EH (cell line): ENCODE measurements at regions not wholly inside any gene's neighbourhood (a gene's known extent, or its start where the extent isn't known, plus 50 kb on each side); places are given as distances from the start of the nearest gene placed in this dataset.

Experiments
- DNase-seq: peaks from one replicate; pipeline ENCODE4 v3.0.0-alpha.2; 2015; ENCODE audit warnings: low read depth

DNA sequence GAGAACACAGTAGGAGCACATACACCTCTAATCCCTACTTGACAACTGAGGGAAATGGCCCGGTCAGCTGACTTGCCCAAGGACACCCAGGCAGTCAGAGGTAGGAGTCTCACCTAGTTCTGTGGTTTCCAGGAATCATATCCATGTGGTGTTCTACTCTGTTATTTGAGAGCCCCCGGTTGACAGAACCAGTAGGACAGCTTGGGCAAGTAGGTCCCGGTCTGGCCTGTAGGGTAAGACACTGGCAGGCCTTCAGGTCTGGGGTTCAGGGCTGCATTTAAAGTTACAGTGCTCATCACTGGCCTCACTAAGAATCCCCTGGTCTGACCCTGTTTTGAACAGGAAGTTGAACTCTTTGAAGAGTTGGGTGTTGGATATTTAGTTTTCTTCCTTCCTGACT is 476.1 kb downstream of the SHQ1 start:
- no peak for DNase-seq

DNA sequence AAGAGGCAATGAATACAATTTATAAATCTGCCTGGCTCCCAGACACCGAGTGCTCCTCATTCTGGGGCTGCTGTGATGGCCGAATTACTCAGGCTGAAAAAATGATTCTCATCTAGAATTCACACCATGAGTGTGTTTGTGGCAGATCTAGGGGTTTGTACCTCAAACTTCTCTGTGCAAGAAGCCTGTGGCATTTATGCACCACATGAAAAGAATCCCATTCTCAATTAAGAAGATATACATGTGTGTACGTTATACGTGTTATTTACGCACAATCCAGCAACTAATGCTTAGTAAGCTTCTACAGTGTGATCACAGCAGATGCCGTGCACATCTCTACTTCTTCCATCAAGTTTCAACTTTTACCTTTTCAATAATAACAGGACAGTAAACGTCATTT is 476.8 kb downstream of the SHQ1 start:
- DNase-seq: no peak

DNA sequence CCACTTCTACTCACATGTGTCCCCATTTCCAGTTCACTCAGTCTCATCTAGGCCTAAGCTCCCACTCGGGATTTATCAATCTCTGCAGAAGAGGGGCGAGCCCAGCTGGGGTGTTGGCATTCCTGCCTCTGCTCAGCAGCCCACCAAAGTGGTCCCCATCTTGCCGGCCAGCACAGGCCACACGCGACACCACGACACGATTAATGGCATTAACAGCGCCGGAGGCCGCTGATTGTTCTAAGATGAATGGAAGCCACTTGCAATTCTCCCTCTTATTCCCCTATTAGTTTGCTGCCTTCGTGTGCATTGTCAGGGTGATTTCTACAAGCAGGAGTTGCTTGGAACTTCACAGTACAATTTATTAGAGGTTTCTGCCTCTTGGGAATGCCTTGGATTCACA is 477.3 kb downstream of the SHQ1 start:
- no peak for DNase-seq

DNA sequence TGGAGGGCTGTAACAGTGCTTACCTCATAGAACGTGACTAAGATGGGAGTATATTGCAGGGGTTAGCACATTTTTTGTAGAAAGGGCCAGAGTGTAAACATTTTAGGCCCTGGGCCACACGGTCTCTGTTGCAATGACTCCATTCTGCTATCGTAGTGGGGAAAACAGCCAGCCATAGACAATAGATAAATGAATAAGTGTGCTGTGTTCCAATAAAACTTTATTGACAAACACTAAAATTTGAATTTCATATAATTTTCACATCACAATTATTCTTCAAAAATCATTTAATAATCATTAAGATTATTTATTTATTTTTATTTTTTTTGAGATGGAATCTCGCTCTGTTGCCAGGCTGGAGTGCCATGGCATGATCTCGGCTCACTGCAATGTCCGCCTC is 478.6 kb downstream of the SHQ1 start:
- no peak for DNase-seq

GRCh38 chr3:72368331-72368975 is 479.8 kb downstream of the SHQ1 start:
- no peak for DNase-seq

DNA sequence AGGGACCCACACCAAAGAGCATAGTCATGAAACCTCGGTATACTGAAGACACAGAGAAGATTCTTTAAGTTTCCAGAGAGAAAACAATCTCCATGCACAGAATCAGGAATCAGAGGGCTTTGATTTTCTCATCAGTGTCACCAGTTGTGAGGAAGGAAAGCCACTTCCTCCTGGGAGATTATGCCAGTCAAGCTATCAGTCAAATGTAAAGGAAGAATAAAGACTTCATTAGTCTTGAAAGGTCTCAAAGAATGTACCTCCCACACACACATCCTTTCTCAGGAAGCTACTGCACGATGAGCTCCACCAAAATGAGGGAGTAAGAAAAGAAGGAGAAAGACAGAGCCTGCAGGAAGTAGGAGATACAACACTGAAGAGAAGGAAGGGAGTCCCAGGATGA is 486.3 kb downstream of the SHQ1 start:
- no peak for DNase-seq

DNA sequence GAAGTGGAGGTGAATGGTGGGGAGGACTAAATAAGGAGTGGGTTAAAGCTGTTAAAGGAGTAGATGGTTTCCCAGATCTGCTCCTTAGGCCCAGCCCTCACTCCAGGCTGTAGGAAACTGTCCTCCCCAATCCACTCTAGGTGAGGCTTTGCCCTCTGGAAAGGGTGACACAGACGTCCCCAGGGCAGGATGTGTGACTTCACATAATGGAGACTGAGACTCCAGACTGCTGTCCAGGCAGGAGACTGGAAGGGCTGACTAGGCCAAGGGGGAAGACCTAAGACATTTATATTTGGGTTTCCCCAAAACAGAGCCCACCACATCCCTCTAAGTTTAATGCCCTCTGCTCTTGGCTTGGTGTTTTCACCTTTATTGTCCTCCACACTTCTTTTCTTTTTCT is 488.5 kb downstream of the SHQ1 start:
- DNase-seq: no peak

DNA sequence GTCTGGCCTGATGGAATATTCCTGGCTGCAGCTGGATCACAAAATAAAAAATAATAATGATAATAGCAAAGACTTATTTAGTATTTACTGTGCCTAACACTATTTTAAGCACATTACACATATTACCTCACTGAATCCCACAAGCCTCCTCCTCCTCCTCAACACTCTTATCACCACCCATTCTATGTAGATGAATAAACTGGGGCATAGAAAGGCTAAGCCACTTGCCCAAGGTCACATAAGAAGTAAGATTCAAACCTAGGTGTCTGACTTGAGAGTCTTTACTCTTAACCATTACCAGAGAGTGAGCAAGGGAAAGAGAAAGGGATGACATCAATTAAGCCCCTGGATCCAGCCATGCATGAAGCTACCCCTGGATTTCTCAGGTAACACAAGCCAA is 493.1 kb downstream of the SHQ1 start:
- no peak for DNase-seq

DNA sequence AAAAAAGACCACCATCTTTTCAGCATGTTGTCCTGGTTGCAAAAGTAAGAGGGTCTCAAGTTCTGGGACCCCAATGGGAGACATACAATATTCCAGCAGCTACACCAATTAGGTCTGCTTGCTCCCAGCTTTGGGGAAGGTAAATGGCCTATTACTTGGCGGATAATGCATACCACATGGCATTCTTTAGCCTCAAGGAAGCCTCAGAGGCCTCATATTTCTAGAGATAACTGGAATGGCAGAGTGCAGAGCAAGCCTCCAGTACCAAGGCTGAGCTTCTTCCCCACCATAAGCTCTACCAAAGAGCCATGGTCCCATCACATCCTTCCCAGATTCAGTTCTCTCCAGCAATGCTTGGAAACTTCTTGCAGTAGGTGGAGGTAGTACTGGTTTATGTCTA is 493.8 kb downstream of the SHQ1 start:
- DNase-seq: no peak

- DNase-seq: peak; percentile 41
These were observed 494.8 kb downstream of the SHQ1 start for GRCh38 chr3:72353236-72354128.

DNA sequence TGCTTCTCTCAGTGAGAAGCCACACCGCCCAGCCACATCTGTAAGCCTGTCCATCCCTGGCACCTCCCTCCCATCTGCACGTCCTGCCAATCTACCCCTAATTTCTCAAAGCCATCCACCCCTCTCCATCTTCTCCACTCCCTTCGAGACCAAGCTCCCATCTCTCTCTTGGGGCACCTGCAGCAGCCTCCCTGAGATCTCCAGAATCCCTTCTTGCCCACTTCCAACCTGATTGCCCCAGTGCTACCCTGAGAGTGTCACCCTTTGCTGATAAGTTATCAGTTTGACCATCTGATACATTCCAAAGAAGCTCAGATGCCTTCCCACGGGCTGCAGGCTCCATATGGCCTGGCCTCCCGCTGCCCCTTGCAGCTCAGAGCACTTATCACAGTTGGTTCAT is 496.1 kb downstream of the SHQ1 start:
- no peak for DNase-seq

- no peak for DNase-seq
These were observed 496.7 kb downstream of the SHQ1 start for GRCh38 chr3:72351536-72351935.

DNA sequence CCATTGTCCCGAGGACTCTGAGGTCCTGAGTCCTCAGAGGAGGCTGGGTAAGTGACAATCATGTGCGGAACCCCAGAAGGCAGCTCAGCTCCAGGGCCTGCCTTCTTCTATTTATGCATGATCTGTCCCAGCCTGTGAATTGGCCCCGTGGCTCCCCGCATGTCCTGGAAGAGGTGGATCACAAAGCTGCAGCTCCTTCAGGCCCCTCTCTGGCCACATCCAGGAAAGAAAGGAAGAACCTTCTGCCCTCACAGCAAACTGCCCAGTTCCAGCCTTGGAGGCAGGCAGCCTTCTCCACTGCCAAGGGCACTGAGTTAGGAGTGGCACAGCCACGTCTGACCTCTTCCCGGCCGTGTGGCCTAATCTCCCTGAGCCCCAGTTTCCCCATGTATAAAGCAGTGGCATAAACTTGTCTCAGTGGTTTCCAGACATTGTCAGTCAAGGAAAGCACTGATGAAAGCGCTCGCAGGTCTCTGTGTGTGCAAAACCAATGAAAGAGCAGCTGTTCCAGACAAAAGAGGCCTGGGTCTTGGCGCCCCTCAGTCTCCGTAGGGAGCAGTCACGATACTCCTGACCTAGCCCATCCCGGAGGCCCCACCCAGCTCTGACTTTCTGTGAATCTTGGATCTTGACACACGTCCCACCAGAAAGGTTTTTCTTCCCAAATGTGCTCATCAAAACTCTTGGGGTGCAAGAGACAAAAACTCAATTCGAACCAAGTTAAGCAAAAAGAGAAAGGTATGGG is 497.3 kb downstream of the SHQ1 start:
- DNase-seq: no peak

GRCh38 chr3:72348357-72348756 is 499.9 kb downstream of the SHQ1 start:
- no peak for DNase-seq

DNA sequence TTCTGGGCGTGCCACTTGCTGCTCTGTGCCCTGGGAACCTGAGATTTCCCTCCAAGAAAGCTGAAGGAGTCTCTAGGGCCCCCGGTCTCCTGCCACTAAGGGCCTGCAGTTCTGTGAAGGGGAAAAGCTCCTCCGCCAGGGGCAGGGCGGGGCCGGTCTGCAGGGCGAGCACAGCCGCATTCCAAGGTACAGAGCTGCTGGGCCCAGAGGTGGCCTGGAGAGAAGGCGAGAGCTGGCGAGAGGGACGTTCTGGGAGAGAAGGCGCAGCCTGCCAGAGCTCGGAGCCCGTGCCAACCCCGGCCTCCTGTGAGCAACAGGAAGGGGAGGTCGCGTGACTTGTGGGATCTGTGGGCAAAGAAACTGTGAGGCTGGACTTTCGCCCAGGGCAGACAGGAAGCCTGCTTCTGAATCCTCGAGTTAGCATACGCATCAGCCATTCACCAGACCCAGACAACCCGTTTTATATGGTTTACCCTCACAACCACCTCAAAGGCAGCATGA is 500.4 kb downstream of the SHQ1 start:
- DNase-seq: peak; percentile 88

DNA sequence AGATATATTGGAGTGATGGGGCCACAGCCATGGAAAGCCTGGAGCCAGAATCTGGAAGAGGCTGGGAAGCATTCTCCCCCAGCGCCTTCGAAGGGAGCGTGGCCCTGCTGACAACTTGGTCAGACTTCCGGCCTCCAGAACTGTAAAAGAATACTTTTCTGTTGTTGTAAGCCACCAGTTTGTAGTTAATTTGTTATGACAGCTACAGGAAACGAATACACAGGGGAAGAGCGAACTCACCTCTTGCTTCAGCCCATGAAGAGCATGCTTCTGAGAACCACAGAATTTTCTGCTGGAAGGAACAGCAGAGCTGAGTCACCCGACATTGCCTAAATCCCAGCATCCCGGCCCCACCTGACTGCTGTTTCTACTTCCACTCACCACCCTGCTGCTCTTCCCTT is 501.7 kb downstream of the SHQ1 start:
- DNase-seq: peak; percentile 99

GRCh38 chr3:72345980-72346379 is 502.3 kb downstream of the SHQ1 start:
- no peak for DNase-seq

DNA sequence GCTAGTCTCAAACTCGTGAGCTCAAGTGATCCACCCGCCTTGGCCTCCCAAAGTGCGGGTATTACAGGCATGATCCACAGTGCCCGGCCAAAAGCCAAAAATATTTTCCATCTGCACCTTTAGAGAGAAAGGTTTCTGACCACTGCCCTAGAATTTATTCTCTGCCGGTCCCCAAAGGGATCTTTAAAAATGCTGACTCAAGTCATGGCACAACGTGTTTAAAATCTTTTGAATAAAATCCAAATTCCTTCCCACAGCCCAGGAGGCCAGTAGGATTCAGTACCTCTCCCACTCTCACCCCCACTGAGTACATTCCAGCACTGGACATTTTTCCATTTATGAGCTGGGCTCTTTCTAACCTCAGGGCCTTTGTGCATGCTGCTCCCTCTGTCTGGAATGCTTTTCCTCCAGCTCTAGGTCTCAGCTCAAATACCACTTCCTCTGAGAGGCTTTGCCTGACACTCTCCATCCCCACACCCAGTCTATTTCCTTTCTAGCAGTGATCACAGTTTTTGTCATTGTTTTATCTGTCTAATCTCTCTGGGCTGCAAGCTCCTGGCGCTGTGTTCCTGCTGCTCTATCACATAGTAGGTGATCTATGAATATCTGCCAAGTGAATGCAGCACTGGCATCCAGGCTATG is 502.9 kb downstream of the SHQ1 start:
- peak; percentile 96 for DNase-seq

DNA sequence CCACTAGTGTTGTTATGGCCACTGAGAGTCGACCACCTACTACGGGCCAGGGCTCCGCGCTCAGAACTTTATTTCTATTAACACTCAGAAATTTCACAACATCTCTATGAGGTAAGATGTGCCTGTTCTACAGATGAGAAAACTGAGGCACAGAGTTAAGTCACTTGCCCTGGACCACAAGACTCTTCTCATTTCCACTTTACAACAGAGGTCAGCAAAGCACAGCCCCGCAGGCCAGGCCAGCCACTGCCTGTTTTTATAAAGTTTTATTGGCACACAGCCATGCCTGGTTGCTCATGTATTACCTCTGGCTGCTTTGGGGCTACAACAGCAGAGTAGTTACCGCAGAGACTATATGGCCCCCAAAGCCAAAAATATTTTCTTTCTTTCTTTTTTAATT is 503.6 kb downstream of the SHQ1 start:
- DNase-seq: peak; percentile 39

GRCh38 chr3:72344236-72344635 is 504.0 kb downstream of the SHQ1 start:
- no peak for DNase-seq

DNA sequence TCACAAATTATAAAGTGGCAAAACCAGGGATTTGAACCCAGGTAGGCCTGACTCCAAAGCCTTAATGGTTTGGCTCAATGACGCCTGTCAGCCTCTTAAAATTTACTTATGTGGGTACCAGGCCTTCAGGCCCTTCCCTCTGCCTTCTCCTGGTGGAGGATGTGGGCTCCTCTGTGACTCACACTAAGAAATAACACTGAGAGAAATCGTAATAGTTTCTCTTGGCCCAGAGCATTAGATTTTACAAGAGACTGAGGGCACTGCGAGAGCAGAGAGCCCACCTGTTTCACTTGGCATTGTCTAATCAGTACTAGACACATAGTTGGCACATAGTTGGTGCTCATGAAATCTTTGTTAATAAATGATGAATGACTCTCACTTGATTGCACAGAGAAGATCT is 505.2 kb downstream of the SHQ1 start:
- peak; percentile 68 for DNase-seq

- DNase-seq: no peak
These were observed 505.8 kb downstream of the SHQ1 start for GRCh38 chr3:72342450-72342849.
